ENCODE measurements at regions not wholly inside any gene's neighbourhood (a gene's known extent, or its start where the extent isn't known, plus 50 kb on each side); places are given as distances from the start of the nearest gene placed in this dataset.

DNA sequence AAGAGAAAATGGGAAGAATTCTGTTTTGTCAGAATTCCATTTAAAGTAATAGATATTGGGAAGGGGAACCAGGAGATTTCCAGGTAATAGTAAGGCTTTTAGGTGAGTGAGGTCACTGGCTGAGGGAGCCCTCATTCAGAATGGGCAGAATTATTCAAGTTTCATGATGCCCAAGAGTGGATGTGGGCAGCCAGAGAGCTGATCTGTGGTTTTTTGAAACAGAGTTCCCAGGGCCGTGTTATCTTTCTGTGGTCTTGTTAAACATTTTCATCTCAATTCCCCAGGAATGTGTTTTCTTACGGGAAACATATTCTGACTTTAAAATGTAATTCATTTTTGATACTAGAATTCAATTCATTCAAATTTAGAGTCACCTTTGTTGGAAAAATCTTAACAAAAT lies 182.0 kb upstream of the AADAT start:
- Histone ChIP-seq H3K27me3 (ENCODE audit: low read depth, low read length) (no peaks in the 10 kb centered on the region), H3K9me3 (ENCODE audit: control insufficient read depth in 1 of 2, low read length in 2 of 2) (no peaks in the 10 kb centered on the region), H3K4me3 (ENCODE audit: low read depth in 1 of 2, low read length in 2 of 2) (no peak overlapping the region), H3K4me1 (ENCODE audit: control insufficient read depth in 1 of 2, insufficient read depth in 2 of 2, low read length in 2 of 2) (no peaks in the 10 kb centered on the region), H3K36me3 (ENCODE audit: control insufficient read depth in 1 of 2, insufficient read depth in 2 of 2, low read length in 2 of 2) (no peaks in the 10 kb centered on the region), H3K27ac (ENCODE audit: low read length) (no peak overlapping the region)

DNA sequence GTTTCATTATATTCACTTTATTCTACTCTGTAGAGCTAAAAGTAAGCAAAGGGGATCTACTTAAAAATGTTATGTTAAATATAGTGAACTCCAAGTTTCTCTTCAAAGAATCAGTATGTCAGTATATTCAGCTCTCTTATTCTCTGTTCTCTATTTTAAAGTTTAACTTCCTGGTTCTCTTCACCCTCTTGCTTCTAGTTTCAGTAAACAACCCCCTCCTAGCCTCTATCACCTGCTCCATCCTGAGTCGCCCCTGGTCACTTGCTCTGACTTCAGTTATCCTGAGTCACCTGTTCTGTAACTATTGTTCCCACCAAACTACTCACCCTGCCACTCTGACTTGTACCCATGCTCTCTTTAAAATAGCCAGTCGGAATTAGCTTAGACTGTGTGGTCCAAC lies 180.9 kb upstream of the AADAT start:
- no peaks in the 10 kb centered on the region for H3K9me3 ChIP-seq (ENCODE audit: control insufficient read depth in 1 of 2, low read length in 2 of 2)
- no peaks in the 10 kb centered on the region for H3K27me3 ChIP-seq (ENCODE audit: low read depth, low read length)
- H3K4me3 ChIP-seq (ENCODE audit: low read depth in 1 of 2, low read length in 2 of 2) = no peak overlapping the region
- H3K4me1 ChIP-seq (ENCODE audit: control insufficient read depth in 1 of 2, insufficient read depth in 2 of 2, low read length in 2 of 2) = no peaks in the 10 kb centered on the region
- H3K36me3 ChIP-seq (ENCODE audit: control insufficient read depth in 1 of 2, insufficient read depth in 2 of 2, low read length in 2 of 2) = no peaks in the 10 kb centered on the region
- H3K27ac ChIP-seq (ENCODE audit: low read length) = no peak overlapping the region

DNA sequence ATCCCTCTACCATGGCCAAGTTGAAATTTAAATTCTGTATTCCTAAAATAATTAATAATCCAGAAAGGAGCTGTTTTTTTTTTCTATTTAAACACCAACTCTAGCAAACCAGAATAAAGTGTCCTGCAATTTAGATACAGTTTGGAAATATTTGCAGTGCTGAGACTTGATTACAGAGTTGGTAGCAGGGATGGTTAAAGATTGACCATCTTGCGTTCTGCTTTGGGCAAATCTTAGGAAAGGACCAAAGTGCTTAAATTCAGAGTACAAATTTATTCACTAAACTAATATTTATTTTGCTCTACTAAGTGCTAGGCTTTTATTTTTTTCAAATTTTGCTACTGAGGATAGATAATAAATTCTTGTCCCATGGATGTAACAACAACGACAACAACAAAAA lies 180.2 kb upstream of the AADAT start:
- no peaks in the 10 kb centered on the region for H3K27me3 ChIP-seq (ENCODE audit: low read depth, low read length)
- H3K27ac ChIP-seq (ENCODE audit: low read length) = no peak overlapping the region
- no peak overlapping the region for H3K4me3 ChIP-seq (ENCODE audit: low read depth in 1 of 2, low read length in 2 of 2)
- H3K36me3 ChIP-seq (ENCODE audit: control insufficient read depth in 1 of 2, insufficient read depth in 2 of 2, low read length in 2 of 2) = no peaks in the 10 kb centered on the region
- no peaks in the 10 kb centered on the region for H3K9me3 ChIP-seq (ENCODE audit: control insufficient read depth in 1 of 2, low read length in 2 of 2)
- H3K4me1 ChIP-seq (ENCODE audit: control insufficient read depth in 1 of 2, insufficient read depth in 2 of 2, low read length in 2 of 2) = no peaks in the 10 kb centered on the region

DNA sequence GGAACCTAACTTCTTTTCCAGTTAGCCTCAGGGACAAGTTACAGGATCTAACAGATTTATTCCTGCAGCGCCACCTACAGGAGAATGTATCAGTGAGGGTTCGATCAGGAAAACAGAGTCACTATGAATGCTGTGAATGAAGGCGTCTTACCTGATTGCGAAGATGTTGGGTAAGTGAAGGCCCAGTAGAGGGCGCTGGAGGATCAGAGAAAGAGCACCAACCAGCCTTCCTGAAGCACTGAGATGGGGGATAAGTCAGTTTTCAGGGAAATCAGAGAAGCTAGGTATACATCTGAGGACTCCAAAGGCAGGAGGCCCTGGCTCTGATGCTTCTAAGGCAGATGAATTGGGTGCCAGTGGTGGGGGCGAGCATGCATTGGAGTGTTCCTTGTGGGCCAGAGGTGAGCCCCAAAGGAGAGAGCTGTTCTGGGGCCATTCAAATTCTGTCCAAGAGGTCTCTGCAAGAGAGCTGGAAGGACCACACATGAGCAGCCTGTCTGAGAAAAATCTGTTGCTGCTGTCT lies 169.9 kb upstream of the AADAT start:
- no peak overlapping the region for H3K4me3 ChIP-seq (ENCODE audit: low read depth in 1 of 2, low read length in 2 of 2)
- H3K27me3 ChIP-seq (ENCODE audit: low read depth, low read length) = no peaks in the 10 kb centered on the region
- no peaks in the 10 kb centered on the region for H3K9me3 ChIP-seq (ENCODE audit: control insufficient read depth in 1 of 2, low read length in 2 of 2)
- H3K36me3 ChIP-seq (ENCODE audit: control insufficient read depth in 1 of 2, insufficient read depth in 2 of 2, low read length in 2 of 2) = no peaks in the 10 kb centered on the region
- H3K4me1 ChIP-seq (ENCODE audit: control insufficient read depth in 1 of 2, insufficient read depth in 2 of 2, low read length in 2 of 2) = no peaks in the 10 kb centered on the region
- H3K27ac ChIP-seq (ENCODE audit: low read length) = no peak overlapping the region

DNA sequence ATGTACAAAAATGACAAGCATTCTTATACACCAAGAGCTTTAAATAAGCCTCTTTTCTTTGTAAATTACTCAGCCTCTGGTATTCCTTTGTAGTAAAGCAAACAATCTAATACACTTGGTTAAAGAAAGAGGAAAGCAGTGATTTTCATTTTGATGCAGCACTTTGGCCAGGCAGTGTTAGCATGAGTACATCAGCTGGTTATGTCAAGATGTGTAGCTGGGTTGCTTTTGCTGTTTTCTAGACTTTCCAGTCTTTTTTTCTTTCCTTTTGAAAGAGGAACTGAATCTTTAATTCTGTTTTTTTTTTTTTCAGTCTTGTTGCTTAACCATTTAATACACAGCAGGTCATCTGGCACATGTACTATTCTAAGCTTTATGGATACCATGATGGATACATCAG lies 167.1 kb upstream of the AADAT start:
- no peaks in the 10 kb centered on the region for H3K9me3 ChIP-seq (ENCODE audit: control insufficient read depth in 1 of 2, low read length in 2 of 2)
- H3K4me1 ChIP-seq (ENCODE audit: control insufficient read depth in 1 of 2, insufficient read depth in 2 of 2, low read length in 2 of 2) = no peaks in the 10 kb centered on the region
- no peaks in the 10 kb centered on the region for H3K36me3 ChIP-seq (ENCODE audit: control insufficient read depth in 1 of 2, insufficient read depth in 2 of 2, low read length in 2 of 2)
- H3K4me3 ChIP-seq (ENCODE audit: low read depth in 1 of 2, low read length in 2 of 2) = no peak overlapping the region
- H3K27ac ChIP-seq (ENCODE audit: low read length) = no peak overlapping the region
- no peaks in the 10 kb centered on the region for H3K27me3 ChIP-seq (ENCODE audit: low read depth, low read length)

DNA sequence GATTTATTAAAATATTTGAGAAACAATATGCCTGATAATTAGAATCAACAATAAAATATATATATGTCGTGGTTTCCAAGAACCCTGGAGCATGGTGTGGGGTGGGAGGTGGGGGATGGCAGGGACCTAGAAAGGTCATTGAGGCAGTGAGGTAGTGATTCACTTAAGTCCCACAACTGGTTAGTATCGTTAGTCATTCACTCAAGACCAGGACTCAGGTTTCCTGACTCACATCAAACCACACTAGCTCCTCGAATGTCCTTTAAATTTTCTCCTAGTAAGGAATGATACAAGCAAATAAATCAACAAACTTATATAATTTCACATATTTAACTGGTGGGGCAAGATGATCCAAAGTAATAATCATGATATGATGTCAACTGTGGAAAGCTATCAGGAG lies 158.8 kb upstream of the AADAT start:
- H3K4me1 ChIP-seq (ENCODE audit: control insufficient read depth in 1 of 2, insufficient read depth in 2 of 2, low read length in 2 of 2) = no peaks in the 10 kb centered on the region
- no peaks in the 10 kb centered on the region for H3K36me3 ChIP-seq (ENCODE audit: control insufficient read depth in 1 of 2, insufficient read depth in 2 of 2, low read length in 2 of 2)
- H3K27ac ChIP-seq (ENCODE audit: low read length) = no peak overlapping the region
- H3K9me3 ChIP-seq (ENCODE audit: control insufficient read depth in 1 of 2, low read length in 2 of 2) = no peaks in the 10 kb centered on the region
- H3K27me3 ChIP-seq (ENCODE audit: low read depth, low read length) = no peaks in the 10 kb centered on the region
- no peak overlapping the region for H3K4me3 ChIP-seq (ENCODE audit: low read depth in 1 of 2, low read length in 2 of 2)

DNA sequence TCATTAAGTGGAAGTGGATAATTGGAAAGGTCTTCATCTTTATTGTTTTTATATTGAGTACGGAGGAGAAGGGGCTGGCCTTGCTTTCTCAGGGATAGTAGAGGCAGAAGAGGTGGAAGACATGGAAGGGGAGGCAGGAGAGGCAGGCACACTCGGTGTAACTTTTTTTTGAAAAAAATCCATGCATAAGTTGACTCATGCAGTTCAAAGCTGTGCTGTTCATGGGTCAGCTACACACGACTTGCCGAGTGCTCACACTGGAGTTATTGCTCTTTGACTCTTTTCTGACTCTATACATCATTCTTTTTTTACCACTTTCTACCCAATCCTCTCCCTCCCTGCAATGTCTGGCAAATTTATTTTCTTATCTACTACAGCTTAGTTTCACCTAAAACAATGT lies 158.3 kb upstream of the AADAT start:
- Histone ChIP-seq H3K27me3 (ENCODE audit: low read depth, low read length) (no peaks in the 10 kb centered on the region), H3K36me3 (ENCODE audit: control insufficient read depth in 1 of 2, insufficient read depth in 2 of 2, low read length in 2 of 2) (no peaks in the 10 kb centered on the region), H3K27ac (ENCODE audit: low read length) (no peak overlapping the region), H3K9me3 (ENCODE audit: control insufficient read depth in 1 of 2, low read length in 2 of 2) (no peaks in the 10 kb centered on the region), H3K4me1 (ENCODE audit: control insufficient read depth in 1 of 2, insufficient read depth in 2 of 2, low read length in 2 of 2) (no peaks in the 10 kb centered on the region), H3K4me3 (ENCODE audit: low read depth in 1 of 2, low read length in 2 of 2) (no peak overlapping the region)

DNA sequence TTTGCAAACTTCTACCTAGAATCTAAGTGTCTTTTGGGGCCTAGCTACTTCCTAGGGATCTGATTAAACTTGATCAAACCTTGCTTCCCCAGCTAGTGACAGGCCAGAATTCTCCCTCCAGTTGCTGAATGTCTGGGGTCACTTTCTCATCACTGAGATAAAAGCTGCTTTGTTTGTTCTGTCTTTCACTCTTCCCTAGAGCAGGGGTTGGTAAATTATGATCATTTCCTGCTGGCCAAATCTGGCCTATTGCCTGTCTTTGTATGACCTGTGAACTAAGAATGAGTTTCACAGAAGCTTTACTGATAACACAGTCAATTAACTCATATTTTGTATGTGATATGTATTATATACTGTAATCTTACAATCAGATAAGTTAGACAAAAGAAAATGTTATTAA lies 157.8 kb upstream of the AADAT start:
- H3K27ac ChIP-seq (ENCODE audit: low read length) = no peak overlapping the region
- H3K4me1 ChIP-seq (ENCODE audit: control insufficient read depth in 1 of 2, insufficient read depth in 2 of 2, low read length in 2 of 2) = no peaks in the 10 kb centered on the region
- H3K9me3 ChIP-seq (ENCODE audit: control insufficient read depth in 1 of 2, low read length in 2 of 2) = no peaks in the 10 kb centered on the region
- no peak overlapping the region for H3K4me3 ChIP-seq (ENCODE audit: low read depth in 1 of 2, low read length in 2 of 2)
- no peaks in the 10 kb centered on the region for H3K27me3 ChIP-seq (ENCODE audit: low read depth, low read length)
- no peaks in the 10 kb centered on the region for H3K36me3 ChIP-seq (ENCODE audit: control insufficient read depth in 1 of 2, insufficient read depth in 2 of 2, low read length in 2 of 2)

DNA sequence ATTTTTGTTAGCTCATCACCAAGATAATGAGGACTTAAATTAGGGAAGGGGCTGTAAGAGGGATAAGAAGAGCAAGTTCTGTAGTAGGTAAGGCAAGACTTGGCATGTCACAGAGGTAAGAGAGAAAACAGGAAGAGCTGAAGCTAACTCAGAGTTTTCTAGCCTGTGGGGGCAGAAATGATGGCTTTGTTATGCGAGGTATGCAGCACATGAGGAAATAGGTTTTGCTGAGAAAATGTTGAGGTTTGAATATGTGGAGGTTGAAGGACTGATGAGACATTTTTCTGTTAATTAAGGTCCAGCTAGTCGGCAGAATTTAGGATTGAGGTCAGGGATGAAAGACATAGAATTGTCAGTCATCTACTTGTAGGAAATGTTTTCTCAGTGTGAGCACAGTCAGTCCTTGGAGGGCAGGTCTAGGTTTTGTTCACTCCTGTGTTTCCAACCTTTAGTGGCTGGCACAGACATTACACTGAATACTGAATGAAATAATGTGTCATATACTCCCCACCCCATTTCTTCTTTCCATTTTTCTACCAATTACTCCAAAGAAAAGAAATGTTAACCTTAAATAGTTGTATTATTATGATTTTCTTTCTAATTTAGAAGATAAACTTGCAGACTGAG lies 154.0 kb upstream of the AADAT start:
- Histone ChIP-seq H3K4me1 (ENCODE audit: control insufficient read depth in 1 of 2, insufficient read depth in 2 of 2, low read length in 2 of 2) (no peaks in the 10 kb centered on the region), H3K27me3 (ENCODE audit: low read depth, low read length) (no peaks in the 10 kb centered on the region), H3K9me3 (ENCODE audit: control insufficient read depth in 1 of 2, low read length in 2 of 2) (no peaks in the 10 kb centered on the region), H3K36me3 (ENCODE audit: control insufficient read depth in 1 of 2, insufficient read depth in 2 of 2, low read length in 2 of 2) (no peaks in the 10 kb centered on the region), H3K4me3 (ENCODE audit: low read depth in 1 of 2, low read length in 2 of 2) (no peak overlapping the region), H3K27ac (ENCODE audit: low read length) (no peak overlapping the region)

DNA sequence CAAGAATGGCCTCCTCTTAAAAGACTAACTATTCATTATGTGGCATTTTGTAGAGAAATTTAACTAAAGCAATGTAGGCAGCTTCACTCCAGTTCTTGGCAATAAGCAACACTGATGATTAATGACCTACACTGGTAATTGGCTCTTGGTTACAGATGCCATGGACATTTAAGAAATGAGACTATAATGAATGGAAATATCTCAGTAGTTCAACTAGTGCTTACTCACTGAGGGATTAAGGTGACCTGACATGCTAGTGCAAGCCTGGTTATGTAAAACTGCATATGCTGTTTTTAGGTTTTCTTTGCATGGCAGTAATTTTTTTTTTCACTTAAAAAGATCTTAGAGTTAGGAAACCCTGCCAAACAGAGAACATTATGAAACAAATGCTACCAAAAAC lies 152.7 kb upstream of the AADAT start:
- H3K36me3 ChIP-seq (ENCODE audit: control insufficient read depth in 1 of 2, insufficient read depth in 2 of 2, low read length in 2 of 2) = no peaks in the 10 kb centered on the region

DNA sequence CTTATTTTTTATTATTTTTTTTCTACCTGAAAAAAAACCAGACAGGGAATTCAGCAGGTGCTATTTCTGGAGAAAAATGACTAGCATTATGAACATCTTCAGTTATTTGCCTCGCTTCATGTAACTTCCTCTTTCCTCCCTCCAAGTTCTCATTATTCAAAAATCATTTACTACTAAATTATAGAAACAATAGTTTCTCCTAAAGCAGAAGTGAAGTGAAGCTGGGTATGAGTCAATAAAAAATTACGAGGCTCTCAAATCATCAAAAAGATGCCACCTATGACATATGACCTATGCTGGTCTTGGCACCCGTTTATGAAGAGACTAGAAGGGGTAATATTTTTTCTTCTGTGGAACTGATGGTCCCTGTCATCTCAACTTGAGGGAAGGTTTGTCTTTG lies 145.0 kb upstream of the AADAT start:
- no peaks in the 10 kb centered on the region for H3K27me3 ChIP-seq (ENCODE audit: low read depth, low read length)
- no peaks in the 10 kb centered on the region for H3K4me1 ChIP-seq (ENCODE audit: control insufficient read depth in 1 of 2, insufficient read depth in 2 of 2, low read length in 2 of 2)
- no peak overlapping the region for H3K27ac ChIP-seq (ENCODE audit: low read length)
- no peaks in the 10 kb centered on the region for H3K36me3 ChIP-seq (ENCODE audit: control insufficient read depth in 1 of 2, insufficient read depth in 2 of 2, low read length in 2 of 2)
- no peaks in the 10 kb centered on the region for H3K9me3 ChIP-seq (ENCODE audit: control insufficient read depth in 1 of 2, low read length in 2 of 2)
- no peak overlapping the region for H3K4me3 ChIP-seq (ENCODE audit: low read depth in 1 of 2, low read length in 2 of 2)

More for the DNA sequence above, 152.7 kb upstream of the AADAT start:
- Histone ChIP-seq H3K9me3 (ENCODE audit: control insufficient read depth in 1 of 2, low read length in 2 of 2) (no peaks in the 10 kb centered on the region), H3K4me3 (ENCODE audit: low read depth in 1 of 2, low read length in 2 of 2) (no peak overlapping the region), H3K27ac (ENCODE audit: low read length) (no peak overlapping the region), H3K27me3 (ENCODE audit: low read depth, low read length) (no peaks in the 10 kb centered on the region), H3K4me1 (ENCODE audit: control insufficient read depth in 1 of 2, insufficient read depth in 2 of 2, low read length in 2 of 2) (no peaks in the 10 kb centered on the region)

DNA sequence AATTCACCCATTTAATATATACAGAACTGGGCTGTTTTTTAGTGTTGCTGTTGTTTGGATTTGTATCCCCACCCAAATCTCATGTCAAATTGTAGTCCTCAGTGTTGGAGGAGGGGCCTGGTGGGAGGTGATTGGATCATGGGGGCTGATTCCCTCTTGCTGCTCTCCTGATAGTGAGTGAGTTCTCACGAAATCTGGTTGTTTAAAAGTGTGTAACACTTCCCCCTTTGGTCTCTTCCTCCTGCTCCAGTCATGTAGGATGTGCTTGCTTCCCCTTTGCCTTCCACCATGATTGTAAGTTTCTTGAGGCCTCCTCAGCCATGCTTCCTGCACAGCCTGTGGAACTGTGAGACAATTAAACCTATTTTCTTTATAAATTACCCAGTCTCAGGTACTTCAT lies 141.6 kb upstream of the AADAT start:
- H3K9me3 ChIP-seq (ENCODE audit: control insufficient read depth in 1 of 2, low read length in 2 of 2) = no peaks in the 10 kb centered on the region
- H3K36me3 ChIP-seq (ENCODE audit: control insufficient read depth in 1 of 2, insufficient read depth in 2 of 2, low read length in 2 of 2) = no peaks in the 10 kb centered on the region
- no peaks in the 10 kb centered on the region for H3K4me1 ChIP-seq (ENCODE audit: control insufficient read depth in 1 of 2, insufficient read depth in 2 of 2, low read length in 2 of 2)
- no peak overlapping the region for H3K27ac ChIP-seq (ENCODE audit: low read length)
- H3K27me3 ChIP-seq (ENCODE audit: low read depth, low read length) = no peaks in the 10 kb centered on the region
- H3K4me3 ChIP-seq (ENCODE audit: low read depth in 1 of 2, low read length in 2 of 2) = no peak overlapping the region

Measured in muscle layer of duodenum (tissue), 2 donors.